GM21737 (cell line): ENCODE measurements at regions not wholly inside any gene's neighbourhood (a gene's known extent, or its start where the extent isn't known, plus 50 kb on each side); places are given as distances from the start of the nearest gene placed in this dataset.
"Not testable (repeated sequence)": the region's sequence is repeated elsewhere in the genome, so short reads cannot be mapped to it uniquely, and the experiment has no call there.

ENCODE experiments used
- ATAC-seq: cut with Tn5 transposase; IDR thresholded peaks from one replicate; pipeline ENCODE4 v1.9.1; 2021; ENCODE audit warnings: mild to moderate bottlenecking, moderate library complexity; ENCODE audit not compliant: unreplicated experiment

GRCh38 chr1:214859647-214860046 is 222.9 kb upstream of the KCNK2 start:
- no peak for ATAC-seq

GRCh38 chr1:214861615-214862014 is 220.9 kb upstream of the KCNK2 start:
- ATAC-seq, result no peak

DNA sequence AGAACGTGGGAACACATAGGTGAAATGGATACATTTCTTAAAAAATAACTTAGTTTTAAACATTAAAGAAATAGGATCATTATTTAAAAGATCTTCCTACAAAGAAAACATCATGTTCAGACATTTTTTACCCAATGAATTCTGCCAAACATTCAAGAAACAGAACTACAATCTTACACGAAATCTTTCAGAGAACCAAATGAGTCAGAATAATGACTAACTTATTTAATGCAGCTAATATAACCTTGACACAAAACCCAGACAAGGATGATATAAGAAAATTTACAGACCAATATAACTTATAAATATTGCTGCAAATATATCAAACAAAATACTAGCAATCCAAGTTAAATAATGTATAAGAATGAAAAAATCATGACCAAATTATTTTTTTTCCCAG is 220.1 kb upstream of the KCNK2 start:
- no peak for ATAC-seq

DNA sequence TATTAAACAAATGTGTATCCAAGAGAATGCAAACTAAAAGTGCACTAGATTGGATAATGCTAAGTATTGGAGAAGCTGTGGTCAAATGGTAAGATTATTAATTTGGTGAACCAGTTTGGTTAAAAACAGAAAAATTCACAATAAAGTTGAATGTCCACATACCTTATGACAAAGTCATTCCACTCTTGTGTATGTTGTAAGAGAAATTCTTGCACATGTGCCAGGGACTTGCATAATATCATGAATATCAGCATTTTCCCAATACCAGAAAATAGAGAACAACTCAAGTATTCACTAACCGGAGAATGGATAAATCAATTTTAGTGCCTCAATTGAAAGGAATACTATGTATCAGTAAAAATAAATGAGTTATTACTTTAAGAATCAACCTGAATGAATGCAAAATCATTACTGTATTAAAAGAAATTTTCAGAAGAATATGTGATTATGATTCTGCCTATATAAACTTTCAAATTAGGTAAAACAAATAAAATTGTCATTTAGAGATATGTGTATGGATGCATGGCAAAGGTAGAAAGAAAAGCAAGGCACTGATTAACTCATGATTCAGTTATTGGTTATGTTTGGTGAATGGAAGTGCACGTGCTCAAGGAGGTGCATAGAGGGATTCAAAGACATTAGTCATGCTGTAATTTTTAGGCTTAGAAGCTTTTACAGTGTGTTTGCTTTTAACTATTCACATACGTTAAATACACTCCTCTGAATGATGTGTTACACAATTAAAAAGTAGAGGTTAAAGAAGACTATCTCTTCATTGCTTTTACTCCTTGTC is 217.4 kb upstream of the KCNK2 start:
- ATAC-seq, result no peak

DNA sequence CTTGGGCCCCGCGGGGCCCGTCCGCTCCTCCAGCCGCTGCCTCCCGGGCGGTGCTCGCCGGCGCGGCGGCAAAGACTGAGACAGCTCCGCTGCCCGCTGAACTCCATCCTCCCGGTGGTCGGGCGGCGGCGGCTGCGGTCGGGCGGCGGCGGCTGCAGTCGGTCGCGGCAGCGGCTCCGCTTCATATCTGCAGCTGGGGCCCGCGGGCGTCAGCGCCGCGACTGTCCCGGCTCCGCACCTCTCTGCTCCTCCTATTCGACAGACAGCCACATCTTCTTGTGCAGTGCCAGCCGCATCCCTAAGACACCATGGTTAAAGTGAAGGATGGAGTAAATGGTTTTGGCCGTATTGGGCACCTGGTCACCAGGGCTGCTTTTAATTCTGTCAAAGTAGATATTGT is 212.1 kb upstream of the KCNK2 start:
- ATAC-seq, result not testable (repeated sequence)

- ATAC-seq, result no peak
Measured at GRCh38 chr1:214880956-214881355, 201.6 kb upstream of the KCNK2 start.

GRCh38 chr1:214882616-214883015 is 199.9 kb upstream of the KCNK2 start:
- ATAC-seq, result no peak

- no peak for ATAC-seq
Measured at GRCh38 chr1:214895011-214895600, 187.4 kb upstream of the KCNK2 start.

GRCh38 chr1:214896921-214897320 is 185.6 kb upstream of the KCNK2 start:
- ATAC-seq, result no peak

DNA sequence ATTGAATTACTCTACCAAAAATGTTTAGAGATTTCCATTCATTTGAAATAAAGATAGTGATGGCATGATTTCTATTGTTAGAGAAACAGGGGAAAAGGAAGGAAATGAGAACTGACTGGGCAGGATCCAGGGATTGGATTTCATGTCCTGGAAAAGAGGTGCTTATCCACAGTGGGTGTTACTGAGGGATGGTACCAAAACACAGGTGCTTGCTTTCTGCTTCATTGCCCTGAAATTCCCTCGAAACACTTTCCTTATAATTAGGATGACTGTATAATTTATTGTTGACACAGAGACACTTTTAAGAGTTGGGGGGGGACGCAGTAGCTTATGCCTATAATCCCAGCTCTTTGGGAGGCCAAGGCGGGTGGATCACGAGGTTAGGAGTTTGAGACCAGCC is 185.0 kb upstream of the KCNK2 start:
- no peak for ATAC-seq

- ATAC-seq, result no peak
Measured at GRCh38 chr1:214898161-214898560, 184.4 kb upstream of the KCNK2 start.

DNA sequence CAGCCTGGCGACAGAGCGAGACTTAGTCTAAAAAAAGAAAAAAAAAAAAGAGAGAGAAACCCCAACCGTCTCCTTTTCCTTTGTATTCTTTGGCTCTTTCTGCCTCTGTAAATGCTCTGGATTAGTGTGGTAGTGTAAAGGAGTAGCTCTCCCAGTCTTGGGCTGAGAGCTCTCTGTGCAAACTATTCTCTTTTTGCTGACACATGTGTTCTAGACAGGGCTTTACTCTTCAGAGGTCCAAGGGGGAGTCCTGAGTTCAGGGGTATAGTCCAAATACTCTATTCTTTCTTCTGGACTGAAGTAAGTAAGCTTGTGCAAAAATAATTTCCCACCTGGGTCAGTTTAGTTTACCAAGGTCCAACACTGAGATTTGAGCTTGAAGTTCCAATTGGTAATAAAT is 183.8 kb upstream of the KCNK2 start:
- ATAC-seq, result no peak

GRCh38 chr1:214899908-214900460 is 182.6 kb upstream of the KCNK2 start:
- ATAC-seq, result no peak

DNA sequence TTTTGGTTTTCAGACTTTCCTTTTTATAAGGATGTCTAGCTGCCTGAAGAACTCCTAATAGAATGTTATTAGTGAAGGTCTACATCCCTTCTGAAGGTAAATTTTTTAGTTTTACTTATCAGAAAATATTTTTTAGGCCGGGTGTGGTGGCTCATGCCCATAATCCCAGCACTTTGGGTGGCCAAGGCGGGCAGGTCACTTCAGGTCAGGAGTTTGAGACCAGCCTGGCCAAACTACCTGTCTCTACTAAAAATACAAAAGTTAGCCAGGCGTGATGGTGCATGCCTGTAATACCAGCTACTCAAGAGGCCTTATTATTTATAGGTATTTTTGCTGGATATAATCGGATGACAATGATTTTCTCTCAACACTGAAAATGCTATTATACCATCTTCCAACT is 181.9 kb upstream of the KCNK2 start:
- no peak for ATAC-seq

DNA sequence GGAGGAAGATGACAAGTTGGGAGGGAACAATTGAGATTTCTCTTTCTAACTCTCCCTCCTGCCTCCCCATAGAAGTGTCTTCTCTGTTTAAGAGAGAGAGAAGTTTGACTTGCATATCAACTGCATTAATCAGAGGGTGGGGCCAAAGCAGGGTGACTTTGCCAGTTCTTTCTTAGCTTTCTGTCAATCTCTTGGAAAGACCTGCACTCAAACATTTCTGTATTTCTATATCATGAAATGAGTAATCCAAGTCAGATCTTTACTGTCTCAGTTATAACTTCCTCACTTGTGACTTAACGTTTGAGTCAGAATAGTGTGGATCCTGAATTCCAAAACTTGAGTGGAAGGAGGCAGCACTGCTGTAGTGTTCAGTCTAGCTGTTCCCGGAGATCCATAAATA is 180.8 kb upstream of the KCNK2 start:
- ATAC-seq, result no peak

GRCh38 chr1:214902636-214903320 is 179.8 kb upstream of the KCNK2 start:
- ATAC-seq, result no peak

DNA sequence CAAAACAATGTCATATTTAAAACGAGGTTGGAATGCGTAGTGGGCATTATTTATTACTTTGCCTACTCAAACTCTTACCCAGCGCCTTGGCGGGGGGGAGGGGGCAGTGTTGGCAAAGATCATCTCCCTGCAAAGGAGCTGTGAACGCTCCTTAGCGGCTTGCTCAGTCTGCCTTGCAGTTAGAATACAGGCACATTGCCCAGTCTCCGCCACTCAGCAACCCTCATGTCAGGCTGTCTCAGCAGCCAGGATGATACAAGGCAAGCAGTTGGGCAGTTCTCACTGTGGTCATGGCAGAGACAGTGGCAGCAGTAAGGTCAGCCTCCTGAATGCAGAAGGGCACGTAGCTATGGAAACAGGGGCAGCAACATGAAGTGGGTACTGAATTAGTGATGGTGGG is 170.4 kb upstream of the KCNK2 start:
- no peak for ATAC-seq

DNA sequence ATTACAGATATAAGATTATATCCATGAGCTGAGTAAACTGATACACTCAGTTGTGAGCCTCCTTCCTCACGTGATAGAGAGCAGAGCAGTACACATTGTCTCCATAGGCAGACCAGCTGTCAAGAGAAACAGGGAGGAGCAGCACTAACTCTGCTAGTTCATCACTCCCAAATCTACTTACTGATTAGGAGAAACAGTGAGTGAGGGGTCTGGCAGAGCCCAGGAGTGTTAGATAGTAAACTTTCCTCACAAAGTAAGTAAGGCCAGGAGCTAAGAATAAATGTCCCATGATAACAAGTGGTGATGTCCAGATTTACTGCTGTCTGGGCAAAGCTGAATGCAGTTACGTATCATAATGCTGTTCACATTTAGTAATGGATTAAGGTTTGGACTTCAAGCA is 168.6 kb upstream of the KCNK2 start:
- ATAC-seq, result no peak

GRCh38 chr1:214917081-214917635 is 165.4 kb upstream of the KCNK2 start:
- ATAC-seq, result no peak

GRCh38 chr1:214918745-214919144 is 163.8 kb upstream of the KCNK2 start:
- ATAC-seq, result no peak

DNA sequence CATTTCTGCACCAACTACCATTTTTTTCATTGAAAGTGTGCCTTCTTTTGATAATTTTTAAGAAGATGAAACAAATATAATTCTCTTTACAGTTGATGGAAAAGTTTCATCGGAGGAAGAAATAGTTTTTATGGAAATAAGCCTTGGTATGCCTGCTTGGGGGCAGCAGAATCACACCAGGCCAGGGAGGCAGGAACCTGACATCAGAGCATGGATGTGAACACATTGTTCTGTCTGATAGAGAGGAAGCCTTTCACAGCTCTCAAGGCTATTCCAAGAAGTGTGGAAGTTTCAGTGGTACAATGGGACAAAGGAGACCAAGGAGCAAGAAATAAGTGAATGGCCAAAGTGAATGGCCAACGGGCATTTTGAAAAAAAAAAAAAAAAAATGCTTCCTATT is 162.2 kb upstream of the KCNK2 start:
- ATAC-seq, result no peak
